Nephron progenitor cell (in vitro differentiated cells): ENCODE measurements at regions not wholly inside any gene's neighbourhood (a gene's known extent, or its start where the extent isn't known, plus 50 kb on each side); places are given as distances from the start of the nearest gene placed in this dataset.
A peak's percentile ranks its signal among the peaks of the same experiment; 100 is the strongest.

ENCODE experiments used
- DNase-seq: peaks from one replicate; pipeline ENCODE4 v3.0.0; 2021
- H3K27ac Mint-ChIP-seq: 2 replicates; pipeline ENCODE4 v1.8.0; 2021; ENCODE audit warnings: mild to moderate bottlenecking, moderate library complexity, mixed read lengths
- H3K27me3 Mint-ChIP-seq: 2 replicates; pipeline ENCODE4 v1.8.0; 2021; ENCODE audit warnings: mild to moderate bottlenecking, low read depth, mixed read lengths; ENCODE audit not compliant: poor library complexity
- H3K36me3 Mint-ChIP-seq: 2 replicates; pipeline ENCODE4 v1.8.0; 2021; ENCODE audit warnings: low read depth, mixed read lengths
- H3K4me1 Mint-ChIP-seq: 2 replicates; pipeline ENCODE4 v1.8.0; 2021; ENCODE audit warnings: mixed read lengths
- H3K4me3 Mint-ChIP-seq: 2 replicates; pipeline ENCODE4 v1.8.0; 2021; ENCODE audit warnings: mild to moderate bottlenecking, moderate library complexity, mixed read lengths
- H3K9me3 Mint-ChIP-seq: 2 replicates; pipeline ENCODE4 v1.8.0; 2021; ENCODE audit warnings: mild to moderate bottlenecking, moderate library complexity, mixed read lengths
- CTCF ChIP-seq: fragments of 200-600 bp; sonication (generic); IDR thresholded peaks from 2 replicates; pipeline ENCODE4 v1.5.0; 2021; ENCODE audit warnings: antibody characterized with exemption

- H3K4me1 Mint-ChIP-seq = peaks cover 20% of the 10 kb centered on the region
- no peak overlapping the region for H3K27ac Mint-ChIP-seq
- no peak overlapping the region for H3K4me3 Mint-ChIP-seq
- H3K9me3 Mint-ChIP-seq = peaks cover 8% of the 10 kb centered on the region
- DNase-seq = no peak
- no peaks in the 10 kb centered on the region for H3K36me3 Mint-ChIP-seq
- H3K27me3 Mint-ChIP-seq = peaks cover 14% of the 10 kb centered on the region
- no peak for TF ChIP-seq CTCF
Observed at GRCh38 chr17:27382025-27382424, 74.2 kb upstream of the KSR1 start.

GRCh38 chr17:27384261-27384701 lies 72.0 kb upstream of the KSR1 start:
- H3K27ac Mint-ChIP-seq = no peak overlapping the region
- peaks cover 13% of the 10 kb centered on the region for H3K27me3 Mint-ChIP-seq
- DNase-seq = no peak
- H3K4me1 Mint-ChIP-seq = peaks cover 11% of the 10 kb centered on the region
- no peak for TF ChIP-seq CTCF
- no peaks in the 10 kb centered on the region for H3K36me3 Mint-ChIP-seq
- H3K9me3 Mint-ChIP-seq = no peaks in the 10 kb centered on the region
- H3K4me3 Mint-ChIP-seq = no peak overlapping the region

GRCh38 chr17:27384726-27385125 lies 71.5 kb upstream of the KSR1 start:
- Mint-ChIP-seq H3K27ac (peak overlapping the region; percentile 45), H3K9me3 (no peaks in the 10 kb centered on the region), H3K4me1 (peaks cover 11% of the 10 kb centered on the region), H3K27me3 (peaks cover 13% of the 10 kb centered on the region), H3K36me3 (no peaks in the 10 kb centered on the region), H3K4me3 (no peak overlapping the region)
- no peak for DNase-seq
- no peak for TF ChIP-seq CTCF

GRCh38 chr17:27385626-27386025 lies 70.6 kb upstream of the KSR1 start:
- Mint-ChIP-seq H3K4me3 (no peak overlapping the region), H3K27me3 (peaks cover 15% of the 10 kb centered on the region), H3K9me3 (no peaks in the 10 kb centered on the region), H3K27ac (no peak overlapping the region), H3K4me1 (peaks cover 8% of the 10 kb centered on the region), H3K36me3 (no peaks in the 10 kb centered on the region)
- TF ChIP-seq CTCF = no peak
- DNase-seq = no peak

GRCh38 chr17:27386206-27387075 lies 69.8 kb upstream of the KSR1 start:
- TF ChIP-seq CTCF = no peak
- Mint-ChIP-seq H3K27me3 (peaks cover 17% of the 10 kb centered on the region), H3K36me3 (no peaks in the 10 kb centered on the region), H3K27ac (no peak overlapping the region), H3K4me3 (no peak overlapping the region), H3K9me3 (no peaks in the 10 kb centered on the region), H3K4me1 (peaks cover 8% of the 10 kb centered on the region)
- no peak for DNase-seq
